ENCODE measurements at regions not wholly inside any gene's neighbourhood (a gene's known extent, or its start where the extent isn't known, plus 50 kb on each side); places are given as distances from the start of the nearest gene placed in this dataset.

DNA sequence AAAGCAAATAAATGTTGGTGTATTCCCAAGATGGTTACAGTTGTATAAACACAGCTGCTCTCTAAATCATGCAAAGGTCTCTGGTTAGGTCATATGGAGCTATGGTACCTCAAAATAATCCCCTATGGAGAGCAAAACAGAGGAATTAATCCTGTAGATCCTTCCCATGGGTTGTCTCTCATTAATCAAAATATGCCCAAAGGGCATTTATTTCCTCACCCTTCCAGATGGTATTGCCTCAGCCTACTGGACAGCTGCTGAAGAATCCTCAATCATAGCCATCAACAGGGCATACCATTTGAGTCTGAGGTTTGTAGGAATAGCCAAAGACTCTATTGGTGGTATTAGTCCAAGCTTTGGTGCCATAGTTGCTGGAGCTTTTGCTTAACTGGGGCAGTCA lies 360.9 kb downstream of the RPL10L start:
- Histone ChIP-seq H3K27me3 (ENCODE audit: control insufficient read depth in 4 of 4, insufficient read depth in 4 of 4, low read length in 3 of 4) (no peaks in the 10 kb centered on the region), H3K4me1 (ENCODE audit: control insufficient read depth in 4 of 4, insufficient read depth in 4 of 4, low read length in 3 of 4) (no peaks in the 10 kb centered on the region), H3K36me3 (ENCODE audit: control insufficient read depth in 4 of 4, insufficient read depth in 3 of 4, low read depth in 1 of 4, low read length in 3 of 4) (no peaks in the 10 kb centered on the region), H3K27ac (ENCODE audit: low read depth in 1 of 2, low read length in 2 of 2) (no peak overlapping the region), H3K9me3 (ENCODE audit: control insufficient read depth in 4 of 4, low read length in 3 of 4) (no peaks in the 10 kb centered on the region), H3K9ac (ENCODE audit: low read depth in 1 of 2, low read length in 2 of 2) (no peak overlapping the region), H3K4me3 (ENCODE audit: low read depth in 1 of 3, low read length in 3 of 3) (no peak overlapping the region)
- DNase-seq (ENCODE audit: low spot score), result no peak
- TF ChIP-seq ZBTB33 (IDR thresholded peaks at IDR 0.05) (no peak), SP1 (IDR thresholded peaks at IDR 0.05) (no peak), GABPA (IDR thresholded peaks at IDR 0.05 in 1 of 2, conservative IDR thresholded peaks at IDR 0.05 in 1 of 2) (no peak), NR2F2 (IDR thresholded peaks at IDR 0.05) (no peak)

DNA sequence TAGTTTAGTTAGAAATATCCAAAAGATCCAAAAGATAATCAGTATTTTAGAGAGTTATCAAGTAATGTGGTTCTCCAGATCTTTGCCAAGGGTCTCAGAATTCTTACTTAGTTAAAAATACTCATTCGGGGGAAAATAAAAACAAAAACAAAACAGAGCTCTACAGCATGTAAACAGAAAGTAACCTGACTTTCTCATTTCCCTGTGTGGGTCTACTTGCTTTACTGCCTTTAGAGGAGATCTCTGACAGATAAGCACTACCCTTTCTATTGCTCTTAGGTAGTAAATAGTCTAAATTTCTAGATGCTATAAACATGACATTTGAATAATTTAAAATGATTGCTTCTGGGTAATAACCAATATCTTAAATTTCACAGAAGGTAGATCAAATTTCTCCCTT lies 371.8 kb downstream of the RPL10L start:
- no peak overlapping the region for H3K4me3 ChIP-seq (ENCODE audit: low read depth in 1 of 3, low read length in 3 of 3)
- H3K9me3 ChIP-seq (ENCODE audit: control insufficient read depth in 4 of 4, low read length in 3 of 4), result no peaks in the 10 kb centered on the region
- no peak overlapping the region for H3K27ac ChIP-seq (ENCODE audit: low read depth in 1 of 2, low read length in 2 of 2)
- H3K9ac ChIP-seq (ENCODE audit: low read depth in 1 of 2, low read length in 2 of 2), result no peak overlapping the region
- TF ChIP-seq JUND (IDR thresholded peaks at IDR 0.05) (no peak), TAF1 (conservative IDR thresholded peaks at IDR 0.05) (no peak), GABPA (IDR thresholded peaks at IDR 0.05 in 1 of 2, conservative IDR thresholded peaks at IDR 0.05 in 1 of 2) (no peak), SP1 (IDR thresholded peaks at IDR 0.05) (no peak), FOXA1 (IDR thresholded peaks at IDR 0.05) (no peak), HNF4G (IDR thresholded peaks at IDR 0.05) (no peak), HNF4A (conservative IDR thresholded peaks at IDR 0.05) (no peak), RAD21 (IDR thresholded peaks at IDR 0.05) (no peak), ATF3 (IDR thresholded peaks at IDR 0.05) (no peak), ZBTB33 (IDR thresholded peaks at IDR 0.05) (no peak)
- TF ChIP-seq, protein P1, sequence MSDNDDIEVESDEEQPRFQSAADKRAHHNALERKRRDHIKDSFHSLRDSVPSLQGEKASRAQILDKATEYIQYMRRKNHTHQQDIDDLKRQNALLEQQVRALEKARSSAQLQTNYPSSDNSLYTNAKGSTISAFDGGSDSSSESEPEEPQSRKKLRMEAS (IDR thresholded peaks at IDR 0.05), result no peak
- no peaks in the 10 kb centered on the region for H3K36me3 ChIP-seq (ENCODE audit: control insufficient read depth in 4 of 4, insufficient read depth in 3 of 4, low read depth in 1 of 4, low read length in 3 of 4)
- 63% methylated on average over 1 of the region's 1 CpG for WGBS
- H3K4me1 ChIP-seq (ENCODE audit: control insufficient read depth in 4 of 4, insufficient read depth in 4 of 4, low read length in 3 of 4), result no peaks in the 10 kb centered on the region
- no peaks in the 10 kb centered on the region for H3K27me3 ChIP-seq (ENCODE audit: control insufficient read depth in 4 of 4, insufficient read depth in 4 of 4, low read length in 3 of 4)
- no peak for DNase-seq (ENCODE audit: low spot score)

DNA sequence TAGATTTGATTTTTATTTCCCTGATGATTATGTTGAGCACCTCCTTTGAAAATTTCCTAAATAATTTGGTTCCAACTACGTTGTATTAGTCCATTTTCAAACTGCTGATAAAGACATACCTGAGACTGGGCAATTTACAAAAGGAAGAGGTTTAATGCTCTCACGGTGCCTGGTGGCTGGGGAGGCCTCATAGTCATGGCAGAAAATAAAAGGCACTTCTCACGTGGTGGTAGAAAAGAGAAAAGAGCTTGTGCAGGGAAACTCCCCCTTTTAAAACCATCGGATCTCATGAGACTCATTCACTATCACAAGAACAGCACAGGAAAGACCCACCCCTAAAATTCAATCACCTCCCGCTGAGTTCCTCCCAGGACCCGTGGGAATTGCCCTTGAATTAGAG lies 372.3 kb downstream of the RPL10L start:
- 50% methylated on average over 6 of the region's 6 CpGs for WGBS
- no peaks in the 10 kb centered on the region for H3K9me3 ChIP-seq (ENCODE audit: control insufficient read depth in 4 of 4, low read length in 3 of 4)
- no peak overlapping the region for H3K9ac ChIP-seq (ENCODE audit: low read depth in 1 of 2, low read length in 2 of 2)
- H3K27ac ChIP-seq (ENCODE audit: low read depth in 1 of 2, low read length in 2 of 2), result no peak overlapping the region
- H3K36me3 ChIP-seq (ENCODE audit: control insufficient read depth in 4 of 4, insufficient read depth in 3 of 4, low read depth in 1 of 4, low read length in 3 of 4), result no peaks in the 10 kb centered on the region
- no peaks in the 10 kb centered on the region for H3K4me1 ChIP-seq (ENCODE audit: control insufficient read depth in 4 of 4, insufficient read depth in 4 of 4, low read length in 3 of 4)
- H3K4me3 ChIP-seq (ENCODE audit: low read depth in 1 of 3, low read length in 3 of 3), result no peak overlapping the region
- TF ChIP-seq, protein P1 (IDR thresholded peaks at IDR 0.05), result no peak
- TF ChIP-seq FOXA2 (IDR thresholded peaks at IDR 0.05), result no peak
- no peak for TF ChIP-seq HNF4G (IDR thresholded peaks at IDR 0.05)
- TF ChIP-seq JUND (IDR thresholded peaks at IDR 0.05), result no peak
- no peak for TF ChIP-seq RAD21 (IDR thresholded peaks at IDR 0.05)
- TF ChIP-seq RXRA (IDR thresholded peaks at IDR 0.05), result no peak
- no peak for TF ChIP-seq ZBTB33 (IDR thresholded peaks at IDR 0.05)
- no peak for TF ChIP-seq YY1 (IDR thresholded peaks at IDR 0.05)
- TF ChIP-seq ATF3 (IDR thresholded peaks at IDR 0.05), result no peak
- TF ChIP-seq HNF4A (conservative IDR thresholded peaks at IDR 0.05), result no peak
- TF ChIP-seq SP1 (IDR thresholded peaks at IDR 0.05), result no peak
- TF ChIP-seq, protein P2, sequence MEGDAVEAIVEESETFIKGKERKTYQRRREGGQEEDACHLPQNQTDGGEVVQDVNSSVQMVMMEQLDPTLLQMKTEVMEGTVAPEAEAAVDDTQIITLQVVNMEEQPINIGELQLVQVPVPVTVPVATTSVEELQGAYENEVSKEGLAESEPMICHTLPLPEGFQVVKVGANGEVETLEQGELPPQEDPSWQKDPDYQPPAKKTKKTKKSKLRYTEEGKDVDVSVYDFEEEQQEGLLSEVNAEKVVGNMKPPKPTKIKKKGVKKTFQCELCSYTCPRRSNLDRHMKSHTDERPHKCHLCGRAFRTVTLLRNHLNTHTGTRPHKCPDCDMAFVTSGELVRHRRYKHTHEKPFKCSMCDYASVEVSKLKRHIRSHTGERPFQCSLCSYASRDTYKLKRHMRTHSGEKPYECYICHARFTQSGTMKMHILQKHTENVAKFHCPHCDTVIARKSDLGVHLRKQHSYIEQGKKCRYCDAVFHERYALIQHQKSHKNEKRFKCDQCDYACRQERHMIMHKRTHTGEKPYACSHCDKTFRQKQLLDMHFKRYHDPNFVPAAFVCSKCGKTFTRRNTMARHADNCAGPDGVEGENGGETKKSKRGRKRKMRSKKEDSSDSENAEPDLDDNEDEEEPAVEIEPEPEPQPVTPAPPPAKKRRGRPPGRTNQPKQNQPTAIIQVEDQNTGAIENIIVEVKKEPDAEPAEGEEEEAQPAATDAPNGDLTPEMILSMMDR (IDR thresholded peaks at IDR 0.05; ENCODE audit: low read depth, low read length, missing input control), result no peak
- H3K27me3 ChIP-seq (ENCODE audit: control insufficient read depth in 4 of 4, insufficient read depth in 4 of 4, low read length in 3 of 4), result no peaks in the 10 kb centered on the region
- DNase-seq (ENCODE audit: low spot score), result no peak

Measured in liver (tissue), 8 donors.